HepG2 (cell line): ENCODE measurements at regions not wholly inside any gene's neighbourhood (a gene's known extent, or its start where the extent isn't known, plus 50 kb on each side); places are given as distances from the start of the nearest gene placed in this dataset.

ENCODE experiments used
- CTCF ChIP-seq: sonication (generic); formaldehyde crosslinking; IDR thresholded peaks from 2 replicates; pipeline ENCODE4 v1.5.0; 2020; ENCODE audit warnings: mild to moderate bottlenecking, missing genetic modification reagents, moderate library complexity
- DR1 ChIP-seq: sonication (generic); formaldehyde crosslinking; IDR thresholded peaks from 2 replicates; pipeline ENCODE4 v1.8.0; 2021; ENCODE audit warnings: mild to moderate bottlenecking, missing genetic modification reagents, inconsistent platforms
- MED1 ChIP-seq: sonication (generic); formaldehyde crosslinking; IDR thresholded peaks from 2 replicates; pipeline ENCODE4 v1.4.0; 2020; ENCODE audit warnings: missing genetic modification reagents
- MEF2D ChIP-seq: sonication (generic); formaldehyde crosslinking; IDR thresholded peaks from 2 replicates; pipeline ENCODE4 v1.5.1; 2020; ENCODE audit warnings: mild to moderate bottlenecking, missing genetic modification reagents
- POLR2A ChIP-seq, 2 experiments: IDR thresholded peaks; 2 replicates each; pipeline ENCODE4 v1.6.1; 2011; ENCODE audit warnings: low read depth in 2 of 2, low read length in 2 of 2, mild to moderate bottlenecking in 1 of 2, moderate library complexity in 1 of 2; ENCODE audit not compliant: insufficient read depth in 1 of 2
- PRMT3 ChIP-seq: sonication (generic); formaldehyde crosslinking; IDR thresholded peaks from 2 replicates; pipeline ENCODE4 v1.8.1; 2022; ENCODE audit warnings: low read depth, mild to moderate bottlenecking, moderate library complexity, missing genetic modification reagents, borderline replicate concordance
- REPIN1 ChIP-seq: sonication (generic); formaldehyde crosslinking; IDR thresholded peaks from 2 replicates; pipeline ENCODE4 v1.8.0; 2022; ENCODE audit warnings: missing genetic modification reagents, low read depth, mild to moderate bottlenecking, borderline replicate concordance
- ZNF138 ChIP-seq: sonication (generic); formaldehyde crosslinking; IDR thresholded peaks from 2 replicates; pipeline ENCODE4 v1.5.0; 2020; ENCODE audit warnings: mild to moderate bottlenecking, low read depth, missing genetic modification reagents
- ZNF33B ChIP-seq: sonication (generic); formaldehyde crosslinking; IDR thresholded peaks from 2 replicates; pipeline ENCODE4 v1.5.1; 2020; ENCODE audit warnings: mild to moderate bottlenecking, missing genetic modification reagents
- TF ChIP-seq, protein P1 (sequence below): IDR thresholded peaks from 2 replicates; pipeline ENCODE4 v1.4.0; 2020; ENCODE audit warnings: mild to moderate bottlenecking, missing genetic modification reagents

DNA sequence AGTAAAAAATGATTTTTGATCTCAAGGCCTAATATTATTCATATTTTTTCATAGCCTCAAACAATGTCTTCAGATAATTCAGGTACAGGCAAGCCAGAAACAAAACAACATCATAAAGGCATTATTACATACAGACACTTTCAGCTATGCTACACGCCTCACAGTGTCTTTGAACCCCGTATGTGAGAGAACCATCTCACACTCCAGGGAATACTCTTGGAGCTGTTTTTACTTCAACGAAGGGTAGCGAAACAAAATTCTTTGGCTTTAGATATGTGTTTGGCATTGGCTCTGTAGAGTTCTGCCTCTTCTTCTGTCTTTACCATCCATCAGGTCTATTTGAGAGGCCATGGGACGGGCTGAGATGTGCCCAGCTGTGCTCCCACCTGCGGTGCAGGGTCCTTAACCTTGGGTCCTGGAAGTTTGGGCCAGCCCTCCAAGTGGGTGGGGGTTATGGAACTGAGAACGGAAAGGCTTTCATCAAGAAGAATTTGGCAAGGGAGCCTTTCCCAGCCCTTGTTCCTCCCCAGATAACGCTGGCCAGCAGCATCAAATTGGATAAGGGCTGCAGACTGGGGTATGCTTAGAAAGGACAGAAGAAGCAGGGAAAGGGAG lies 276.9 kb downstream of the TCF7L2 start:
- TF ChIP-seq CTCF, result no peak
- TF ChIP-seq MED1, result no peak
- no peak for TF ChIP-seq ZNF33B
- no peak for TF ChIP-seq ZNF138 (CRISPR knock-in tag)
- TF ChIP-seq POLR2A (IDR thresholded peaks at IDR 0.05; ENCODE audit: insufficient read depth in 1 of 2, low read depth in 2 of 2, low read length in 2 of 2), result no peak
- TF ChIP-seq REPIN1, result no peak
- no peak for TF ChIP-seq PRMT3 (CRISPR knock-in tag)
- no peak for TF ChIP-seq DR1 (CRISPR knock-in tag)
- no peak for TF ChIP-seq MEF2D (CRISPR knock-in tag)
- TF ChIP-seq, protein P1, sequence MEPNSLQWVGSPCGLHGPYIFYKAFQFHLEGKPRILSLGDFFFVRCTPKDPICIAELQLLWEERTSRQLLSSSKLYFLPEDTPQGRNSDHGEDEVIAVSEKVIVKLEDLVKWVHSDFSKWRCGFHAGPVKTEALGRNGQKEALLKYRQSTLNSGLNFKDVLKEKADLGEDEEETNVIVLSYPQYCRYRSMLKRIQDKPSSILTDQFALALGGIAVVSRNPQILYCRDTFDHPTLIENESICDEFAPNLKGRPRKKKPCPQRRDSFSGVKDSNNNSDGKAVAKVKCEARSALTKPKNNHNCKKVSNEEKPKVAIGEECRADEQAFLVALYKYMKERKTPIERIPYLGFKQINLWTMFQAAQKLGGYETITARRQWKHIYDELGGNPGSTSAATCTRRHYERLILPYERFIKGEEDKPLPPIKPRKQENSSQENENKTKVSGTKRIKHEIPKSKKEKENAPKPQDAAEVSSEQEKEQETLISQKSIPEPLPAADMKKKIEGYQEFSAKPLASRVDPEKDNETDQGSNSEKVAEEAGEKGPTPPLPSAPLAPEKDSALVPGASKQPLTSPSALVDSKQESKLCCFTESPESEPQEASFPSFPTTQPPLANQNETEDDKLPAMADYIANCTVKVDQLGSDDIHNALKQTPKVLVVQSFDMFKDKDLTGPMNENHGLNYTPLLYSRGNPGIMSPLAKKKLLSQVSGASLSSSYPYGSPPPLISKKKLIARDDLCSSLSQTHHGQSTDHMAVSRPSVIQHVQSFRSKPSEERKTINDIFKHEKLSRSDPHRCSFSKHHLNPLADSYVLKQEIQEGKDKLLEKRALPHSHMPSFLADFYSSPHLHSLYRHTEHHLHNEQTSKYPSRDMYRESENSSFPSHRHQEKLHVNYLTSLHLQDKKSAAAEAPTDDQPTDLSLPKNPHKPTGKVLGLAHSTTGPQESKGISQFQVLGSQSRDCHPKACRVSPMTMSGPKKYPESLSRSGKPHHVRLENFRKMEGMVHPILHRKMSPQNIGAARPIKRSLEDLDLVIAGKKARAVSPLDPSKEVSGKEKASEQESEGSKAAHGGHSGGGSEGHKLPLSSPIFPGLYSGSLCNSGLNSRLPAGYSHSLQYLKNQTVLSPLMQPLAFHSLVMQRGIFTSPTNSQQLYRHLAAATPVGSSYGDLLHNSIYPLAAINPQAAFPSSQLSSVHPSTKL, result no peak
